HepG2 (cell line): ENCODE measurements at regions not wholly inside any gene's neighbourhood (a gene's known extent, or its start where the extent isn't known, plus 50 kb on each side); places are given as distances from the start of the nearest gene placed in this dataset.

Experiments used
- ARID3A ChIP-seq: IDR thresholded peaks from 2 replicates; pipeline ENCODE4 v1.6.1; 2012; ENCODE audit warnings: low read depth, low read length, improper control_type of control experiment
- GLI4 ChIP-seq: sonication (generic); formaldehyde crosslinking; IDR thresholded peaks from 2 replicates; pipeline ENCODE4 v1.5.1; 2020; ENCODE audit warnings: missing genetic modification reagents, mild to moderate bottlenecking, moderate library complexity, borderline replicate concordance
- HDAC1 ChIP-seq: sonication (generic); formaldehyde crosslinking; IDR thresholded peaks from 2 replicates; pipeline ENCODE4 v1.5.1; 2020; ENCODE audit warnings: mild to moderate bottlenecking, missing genetic modification reagents
- HNF4G ChIP-seq, 2 experiments: sonication (generic) in 1 of 2; formaldehyde crosslinking in 1 of 2; IDR thresholded peaks; 2 replicates each; pipeline versions ENCODE4 v1.4.0 to v1.6.1; 2011 to 2020; ENCODE audit warnings: borderline replicate concordance in 2 of 2, low read depth in 2 of 2, mild to moderate bottlenecking in 2 of 2, low read length in 1 of 2, missing genetic modification reagents in 1 of 2, moderate library complexity in 1 of 2
- JUN ChIP-seq: sonication (generic); formaldehyde crosslinking; IDR thresholded peaks from 2 replicates; pipeline ENCODE4 v1.4.0; 2020; ENCODE audit warnings: mild to moderate bottlenecking, missing genetic modification reagents
- KAT8 ChIP-seq: IDR thresholded peaks from 2 replicates; pipeline ENCODE4 v1.6.1; 2016; ENCODE audit warnings: missing genetic modification reagents, missing compliant biosample characterization
- KLF11 ChIP-seq: IDR thresholded peaks from 2 replicates; pipeline ENCODE4 v1.6.1; 2016; ENCODE audit warnings: missing compliant biosample characterization
- KLF9 ChIP-seq: IDR thresholded peaks from 2 replicates; pipeline ENCODE4 v1.6.1; 2016; ENCODE audit warnings: low read depth
- MAFF ChIP-seq: IDR thresholded peaks from 2 replicates; pipeline ENCODE4 v1.6.1; 2011; ENCODE audit warnings: low read depth, low read length, improper control_type of control experiment
- NR2F2 ChIP-seq: IDR thresholded peaks from 2 replicates; pipeline ENCODE4 v1.6.1; 2012; ENCODE audit warnings: low read depth, inconsistent platforms, borderline replicate concordance
- REPIN1 ChIP-seq: sonication (generic); formaldehyde crosslinking; IDR thresholded peaks from 2 replicates; pipeline ENCODE4 v1.8.0; 2022; ENCODE audit warnings: missing genetic modification reagents, low read depth, mild to moderate bottlenecking, borderline replicate concordance
- RERE ChIP-seq: IDR thresholded peaks from 2 replicates; pipeline ENCODE4 v1.6.1; 2016; ENCODE audit warnings: low read depth, missing genetic modification reagents, missing compliant biosample characterization
- SAP130 ChIP-seq: IDR thresholded peaks from 2 replicates; pipeline ENCODE4 v1.6.1; 2016; ENCODE audit warnings: low read depth
- SP1 ChIP-seq, 2 experiments: fragments of 450-650 bp in 1 of 2; sonication (generic) in 1 of 2; formaldehyde crosslinking in 1 of 2; IDR thresholded peaks; 2 replicates each; pipeline versions ENCODE4 v1.4.0 to v1.6.1; 2016 to 2020; ENCODE audit warnings: missing genetic modification reagents in 1 of 2
- THRA ChIP-seq: sonication (generic); formaldehyde crosslinking; IDR thresholded peaks from 2 replicates; pipeline ENCODE4 v1.4.0; 2020; ENCODE audit warnings: missing genetic modification reagents, borderline replicate concordance
- ZNF75D ChIP-seq: sonication (generic); formaldehyde crosslinking; IDR thresholded peaks from 2 replicates; pipeline ENCODE4 v1.8.1; 2023; ENCODE audit warnings: missing genetic modification reagents, mild to moderate bottlenecking, borderline replicate concordance
- TF ChIP-seq, protein P1 (sequence below): sonication (generic); formaldehyde crosslinking; IDR thresholded peaks from 2 replicates; pipeline ENCODE4 v1.5.0; 2020; ENCODE audit warnings: mild to moderate bottlenecking, missing genetic modification reagents, borderline replicate concordance

DNA sequence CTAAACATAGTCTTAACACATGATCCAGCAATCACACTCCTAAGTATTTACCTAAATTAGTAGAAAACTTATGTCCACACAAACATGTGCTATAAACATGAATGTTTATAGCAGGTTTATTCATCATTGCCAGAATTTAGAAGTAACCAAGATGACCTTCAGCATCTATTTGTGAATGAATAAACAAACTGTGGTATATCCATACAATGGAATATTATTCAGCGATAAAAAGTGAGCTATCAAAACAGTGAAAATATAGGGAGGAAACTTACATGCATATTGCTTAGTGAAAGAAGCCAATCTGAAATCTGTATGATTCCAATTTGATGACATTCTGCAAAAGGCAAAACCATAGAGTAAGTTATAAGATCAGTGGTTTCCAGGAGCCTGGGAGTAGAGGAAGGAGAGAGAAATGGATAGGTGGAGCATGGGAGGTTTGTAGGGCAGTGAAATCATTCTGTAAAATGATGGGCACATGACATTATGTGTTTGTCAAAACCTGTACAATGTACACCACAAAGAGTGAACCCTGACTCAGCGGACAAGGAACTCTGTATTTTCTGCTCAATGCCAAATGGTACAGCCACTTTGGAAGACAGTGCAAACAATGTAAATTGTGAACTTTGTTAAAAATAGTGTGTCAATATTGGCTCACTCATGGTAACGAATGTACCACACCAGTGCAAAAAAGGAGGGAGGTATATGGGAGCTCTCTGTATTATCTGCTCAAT is 61.9 kb upstream of the IGFBP2 start (continued):
- TF ChIP-seq RERE (CRISPR knock-in tag) (peak; percentile 87; the same call in 1 of the 2 replicates), REPIN1 (CRISPR knock-in tag) (peak; percentile 82; the same call in 1 of the 2 replicates), KAT8 (CRISPR knock-in tag) (peak; percentile 73), SP1 (IDR thresholded peaks at IDR 0.05) (no peak), SP1 (CRISPR knock-in tag; IDR thresholded peaks at IDR 0.05) (no peak), ARID3A (peak; percentile 77), JUN (CRISPR knock-in tag) (peak; percentile 88), SAP130 (CRISPR knock-in tag) (peak; percentile 79), KLF9 (CRISPR knock-in tag) (peak; percentile 54; the same call in 1 of the 2 replicates), MAFF (peak; percentile 93), THRA (0 out of 2 replicates have a peak, but pooled peaks have one; percentile 17), GLI4 (CRISPR knock-in tag) (no peak), NR2F2 (peak; percentile 65), HDAC1 (CRISPR knock-in tag) (peak; percentile 77; the same call in 1 of the 2 replicates), HNF4G (IDR thresholded peaks at IDR 0.05; ENCODE audit: borderline replicate concordance, low read depth, low read length) (peak; percentile 89), HNF4G (CRISPR knock-in tag; IDR thresholded peaks at IDR 0.05; ENCODE audit: borderline replicate concordance, low read depth) (peak; percentile 50; the same call in 1 of the 2 replicates), KLF11 (0 out of 2 replicates have a peak, but pooled peaks have one; percentile 22), ZNF75D (CRISPR knock-in tag) (no peak)
- TF ChIP-seq, protein P1, sequence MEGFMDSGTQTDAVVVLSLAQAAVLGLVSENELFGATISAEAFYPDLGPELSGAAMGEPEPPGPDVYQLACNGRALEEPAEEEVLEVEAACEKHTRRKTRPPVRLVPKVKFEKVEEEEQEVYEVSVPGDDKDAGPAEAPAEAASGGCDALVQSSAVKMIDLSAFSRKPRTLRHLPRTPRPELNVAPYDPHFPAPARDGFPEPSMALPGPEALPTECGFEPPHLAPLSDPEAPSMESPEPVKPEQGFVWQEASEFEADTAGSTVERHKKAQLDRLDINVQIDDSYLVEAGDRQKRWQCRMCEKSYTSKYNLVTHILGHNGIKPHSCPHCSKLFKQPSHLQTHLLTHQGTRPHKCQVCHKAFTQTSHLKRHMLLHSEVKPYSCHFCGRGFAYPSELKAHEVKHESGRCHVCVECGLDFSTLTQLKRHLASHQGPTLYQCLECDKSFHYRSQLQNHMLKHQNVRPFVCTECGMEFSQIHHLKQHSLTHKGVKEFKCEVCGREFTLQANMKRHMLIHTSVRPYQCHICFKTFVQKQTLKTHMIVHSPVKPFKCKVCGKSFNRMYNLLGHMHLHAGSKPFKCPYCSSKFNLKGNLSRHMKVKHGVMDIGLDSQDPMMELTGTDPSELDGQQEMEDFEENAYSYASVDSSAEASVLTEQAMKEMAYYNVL = peak; percentile 76; the same call in 1 of the 2 replicates
